AG08395 (cell line): ENCODE measurements at regions not wholly inside any gene's neighbourhood (a gene's known extent, or its start where the extent isn't known, plus 50 kb on each side); places are given as distances from the start of the nearest gene placed in this dataset.
"Not testable (repeated sequence)": the region's sequence is repeated elsewhere in the genome, so short reads cannot be mapped to it uniquely, and the experiment has no call there.

Source experiments
- DNase-seq: peaks from one replicate; pipeline ENCODE4 v3.0.0; 2012; ENCODE audit warnings: mixed read lengths, low spot score

- DNase-seq, result no peak
Observed at GRCh38 chr2:19651466-19651865, 250.3 kb downstream of the TTC32 start.

- DNase-seq, result peak; percentile 96
Observed at GRCh38 chr2:19649785-19650380, 251.9 kb downstream of the TTC32 start.

DNA sequence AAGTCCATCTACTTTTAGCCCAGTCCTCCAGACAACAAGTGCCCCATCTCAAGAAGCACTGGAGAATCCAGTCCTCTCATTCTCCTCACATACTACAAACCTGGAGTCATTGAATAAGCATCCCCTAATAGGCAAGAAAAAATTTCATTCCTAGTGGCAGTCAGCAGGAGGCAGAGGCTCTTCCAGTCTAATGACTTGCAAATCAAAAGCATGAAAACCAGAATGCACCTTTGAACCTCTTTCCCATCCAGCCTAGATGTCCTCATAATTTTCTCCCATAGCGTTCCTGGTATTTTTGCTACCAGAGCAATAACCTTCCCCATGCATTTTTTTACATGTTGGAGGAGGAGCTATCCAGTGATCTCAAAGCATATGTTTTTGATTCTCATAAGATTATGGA lies 252.6 kb downstream of the TTC32 start:
- DNase-seq, result no peak

GRCh38 chr2:19648583-19648982 lies 253.2 kb downstream of the TTC32 start:
- DNase-seq, result peak; percentile 75

GRCh38 chr2:19646987-19647386 lies 254.8 kb downstream of the TTC32 start:
- no peak for DNase-seq

- no peak for DNase-seq
Observed at GRCh38 chr2:19644763-19645162, 257.0 kb downstream of the TTC32 start.

DNA sequence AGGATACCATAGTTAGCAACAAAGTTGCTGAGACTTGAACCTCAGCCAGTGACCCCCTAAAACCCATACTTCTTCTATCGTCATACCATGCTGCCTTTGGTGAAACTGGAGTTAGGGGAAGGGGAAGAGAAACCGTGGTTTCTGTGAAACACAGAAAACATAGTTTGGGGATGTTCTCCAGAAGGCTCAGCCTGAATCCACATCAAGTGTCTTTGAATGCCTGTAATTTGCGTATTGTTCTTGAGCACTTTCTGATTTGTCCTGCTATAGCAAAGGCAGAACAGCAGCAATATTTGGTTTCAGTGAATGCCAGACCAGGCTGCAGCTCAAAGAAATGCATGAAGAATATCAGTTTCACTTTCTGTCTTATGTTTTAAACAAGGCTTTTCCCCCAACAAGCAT lies 258.7 kb downstream of the TTC32 start:
- DNase-seq, result no peak

DNA sequence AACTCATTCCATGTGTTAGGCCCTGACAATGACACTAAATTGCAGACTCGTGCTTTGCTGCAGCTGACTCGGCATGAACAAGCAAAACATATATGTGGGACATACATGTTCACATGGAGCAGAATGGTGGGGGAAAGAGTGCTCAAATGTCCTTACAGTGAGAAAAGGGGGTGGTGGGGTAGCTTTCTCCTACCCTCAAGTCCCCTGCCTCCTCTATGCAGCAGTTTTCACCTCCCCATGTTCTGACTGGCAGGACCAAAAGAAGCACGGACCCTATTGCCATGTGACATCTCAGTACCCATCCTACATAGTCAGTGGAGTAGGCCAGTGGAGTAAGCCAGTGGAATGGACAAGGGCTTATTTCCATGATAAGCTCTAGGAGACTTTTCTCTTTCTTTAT lies 259.3 kb downstream of the TTC32 start:
- DNase-seq, result no peak

GRCh38 chr2:19635951-19636510 lies 265.8 kb downstream of the TTC32 start:
- DNase-seq, result no peak

DNA sequence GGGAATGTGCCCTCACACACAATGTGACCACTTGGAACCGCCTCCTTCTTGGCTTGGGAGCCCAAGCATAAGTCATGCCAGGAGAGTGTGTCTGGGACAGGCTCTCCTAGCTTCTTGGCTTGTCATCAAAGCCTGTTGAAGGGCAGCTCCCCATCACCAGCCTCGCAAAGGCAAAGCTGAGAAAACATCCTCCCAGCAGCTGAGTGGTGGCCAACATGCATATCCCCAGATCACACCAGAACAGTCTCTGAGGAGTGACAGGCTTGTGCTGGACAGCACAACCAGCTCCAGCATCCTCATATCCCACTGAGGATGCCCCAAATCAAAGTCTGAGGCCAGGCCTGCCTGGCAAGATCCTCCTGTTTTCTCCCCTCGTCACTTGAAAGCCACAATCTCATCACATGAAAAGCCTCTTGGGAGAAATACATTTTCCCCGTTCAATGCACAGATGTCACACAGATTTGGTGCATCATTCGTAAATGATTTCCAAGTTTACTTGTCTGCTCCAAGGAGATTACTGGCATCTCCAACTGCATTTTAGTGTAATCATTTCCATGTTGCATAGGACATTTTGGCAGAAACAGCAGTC lies 269.3 kb downstream of the TTC32 start:
- DNase-seq, result peak; percentile 56

GRCh38 chr2:19631871-19632270 lies 269.9 kb downstream of the TTC32 start:
- no peak for DNase-seq

DNA sequence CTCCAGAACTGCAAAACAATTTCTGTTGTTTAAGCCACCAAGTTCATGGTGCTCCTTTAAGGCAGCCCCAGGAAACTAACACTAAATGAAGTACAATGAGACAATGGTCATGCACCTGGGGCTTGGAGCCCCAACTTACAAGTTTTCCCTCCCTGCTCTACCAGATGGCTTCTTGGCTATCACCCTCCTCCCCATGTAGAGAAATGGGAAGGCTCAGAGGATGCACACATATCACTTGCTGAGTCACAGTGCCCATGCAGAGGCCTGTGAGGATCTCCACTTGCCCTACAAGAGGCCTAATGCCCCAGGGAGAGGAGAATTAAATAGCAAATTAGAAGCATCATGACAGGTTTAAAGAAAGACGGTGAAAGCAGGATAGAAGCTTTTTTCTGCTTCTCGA lies 270.9 kb downstream of the TTC32 start:
- no peak for DNase-seq

GRCh38 chr2:19627359-19627758 lies 268.9 kb upstream of the OSR1 start:
- DNase-seq, result no peak

GRCh38 chr2:19623488-19623887 lies 265.1 kb upstream of the OSR1 start:
- DNase-seq, result peak; percentile 10

GRCh38 chr2:19617257-19617848 lies 258.9 kb upstream of the OSR1 start:
- DNase-seq, result no peak

GRCh38 chr2:19615402-19615801 lies 257.0 kb upstream of the OSR1 start:
- not testable (repeated sequence) for DNase-seq

DNA sequence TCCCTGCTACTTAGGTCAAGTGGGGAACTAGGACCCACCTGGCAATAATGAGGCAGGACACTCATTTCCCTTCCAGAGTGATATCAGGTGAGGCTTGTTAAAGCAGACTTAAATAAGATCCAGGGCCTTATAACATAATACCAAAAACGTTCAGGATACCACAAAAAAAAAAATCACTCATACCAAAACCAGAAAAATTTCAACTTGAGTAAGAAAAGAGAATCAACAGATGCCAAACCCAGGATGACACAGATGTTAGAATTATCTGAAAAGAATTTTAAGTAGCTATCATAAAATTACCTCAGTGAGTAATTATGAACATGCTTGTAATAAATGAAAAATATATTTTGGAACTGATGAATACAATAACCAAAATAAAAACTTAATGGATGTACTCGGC lies 255.6 kb upstream of the OSR1 start:
- no peak for DNase-seq

DNA sequence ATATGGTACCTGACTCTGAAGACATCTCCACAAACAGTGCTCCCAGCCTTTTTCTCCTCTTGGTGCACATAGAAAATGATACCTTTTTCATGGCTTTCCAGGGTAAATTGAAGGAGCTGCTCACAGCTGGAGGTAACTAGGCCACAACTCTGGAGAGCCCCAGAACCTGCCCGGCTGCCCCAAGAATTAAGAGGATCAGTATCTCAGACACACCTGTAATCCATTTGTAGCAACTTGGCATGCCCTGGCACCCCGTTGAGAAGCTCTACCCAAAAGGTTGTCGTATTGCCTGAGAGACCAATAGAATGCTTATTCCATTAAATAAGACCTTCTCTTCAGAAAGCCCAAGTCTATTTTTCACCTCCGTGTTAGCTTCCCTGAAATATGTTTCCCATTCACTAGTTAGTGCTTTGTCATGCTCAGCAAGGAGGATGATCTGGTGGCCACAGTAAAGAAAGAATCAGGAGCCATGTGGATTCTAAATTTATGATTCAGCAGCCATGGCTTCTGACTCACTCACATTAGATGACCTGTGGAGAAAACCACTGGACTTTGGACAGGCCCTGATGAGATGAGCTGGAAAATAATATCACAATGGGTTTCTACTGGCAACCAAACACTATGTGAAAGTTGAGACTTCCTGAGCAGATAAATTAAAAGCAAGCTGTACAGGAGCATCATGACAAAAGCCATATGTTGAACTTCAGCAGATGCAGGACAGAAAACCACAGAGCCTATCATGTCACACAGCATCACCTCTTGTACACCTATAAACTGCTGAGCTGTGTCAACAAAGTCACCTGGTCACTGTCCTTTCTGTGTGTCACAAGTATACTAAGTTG lies 253.3 kb upstream of the OSR1 start:
- peak; percentile 94 for DNase-seq

DNA sequence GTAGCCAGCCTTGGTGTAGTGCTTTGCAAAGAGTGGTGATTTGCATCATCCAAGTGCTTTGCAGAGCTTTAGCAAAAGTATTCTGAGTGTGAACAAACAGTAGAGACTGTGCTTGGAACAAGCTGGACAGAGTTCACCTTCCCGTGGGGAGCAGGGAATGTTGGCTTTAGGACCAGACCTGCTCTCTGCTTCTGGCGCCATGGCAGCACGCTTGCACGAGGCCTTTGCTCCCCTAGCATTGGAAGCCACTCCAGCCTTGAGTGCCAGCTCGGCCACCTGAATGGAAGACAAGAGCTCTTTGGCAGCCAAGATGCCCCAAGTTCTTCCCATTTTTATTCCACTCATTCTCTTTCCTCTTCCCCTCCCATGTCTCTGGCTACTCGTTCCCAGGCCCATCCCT lies 250.8 kb upstream of the OSR1 start:
- DNase-seq, result no peak

GRCh38 chr2:19607931-19608771 lies 249.7 kb upstream of the OSR1 start:
- DNase-seq, result peak; percentile 78

- DNase-seq, result no peak
Observed at GRCh38 chr2:19607400-19607799, 249.0 kb upstream of the OSR1 start.

GRCh38 chr2:19600982-19601381 lies 242.6 kb upstream of the OSR1 start:
- no peak for DNase-seq
